H1 (cell line): ENCODE measurements at regions not wholly inside any gene's neighbourhood (a gene's known extent, or its start where the extent isn't known, plus 50 kb on each side); places are given as distances from the start of the nearest gene placed in this dataset.

Experiments
- CTCF ChIA-PET: fragments of 300-600 bp; sonication (Branson Sonifier 250); formaldehyde crosslinking; loops from one replicate; lab custom pipeline; 2021; ENCODE audit not compliant: partially characterized antibody; lab: Charles Lee
- POLR2A ChIA-PET: fragments of 300-600 bp; sonication (Branson Sonifier 250); formaldehyde crosslinking; loops from one replicate; lab custom pipeline; 2021; ENCODE audit warnings: inconsistent platforms; ENCODE audit not compliant: partially characterized antibody; lab: Charles Lee
- DNase-seq, 2 experiments: peaks; one replicate each; pipeline versions ENCODE4 v3.0.0 to v3.0.0-alpha.2; 2010 to 2022; ENCODE audit warnings: low spot score in 2 of 2, low read depth in 1 of 2, mixed read lengths in 1 of 2
- FAIRE-seq: peaks from 2 replicates; lab custom pipeline; 2011; peaks lifted over from hg19 to GRCh38; lab: Jason Lieb, UNC
- H2AFZ ChIP-seq: 2 replicates; pipeline ENCODE4 v1.8.1; 2012; ENCODE audit warnings: low read length, inconsistent platforms
- H2AK5ac ChIP-seq: 2 replicates; pipeline ENCODE4 v1.6.1; 2013; ENCODE audit warnings: low read depth, low read length
- H2BK120ac ChIP-seq: replicated peaks from 2 replicates; pipeline ENCODE3; 2013; ENCODE audit warnings: low read depth, low read length, inconsistent platforms
- H2BK12ac ChIP-seq: 2 replicates; pipeline ENCODE4 v1.6.1; 2013; ENCODE audit warnings: low read depth, low read length
- H2BK15ac ChIP-seq: 2 replicates; pipeline ENCODE4 v1.6.1; 2013; ENCODE audit warnings: low read length
- H2BK20ac ChIP-seq: 2 replicates; pipeline ENCODE4 v1.6.1; 2013; ENCODE audit warnings: low read length
- H2BK5ac ChIP-seq: 2 replicates; pipeline ENCODE4 v1.6.1; 2013; ENCODE audit warnings: low read depth, low read length
- H3K14ac ChIP-seq: 2 replicates; pipeline ENCODE4 v1.6.1; 2013; ENCODE audit warnings: inconsistent platforms; ENCODE audit not compliant: insufficient read length
- H3K18ac ChIP-seq: 2 replicates; pipeline ENCODE4 v1.6.1; 2013; ENCODE audit warnings: low read length; ENCODE audit errors: extremely low read depth
- H3K23ac ChIP-seq: 2 replicates; pipeline ENCODE4 v1.6.1; 2013; ENCODE audit warnings: inconsistent platforms; ENCODE audit not compliant: insufficient read length
- H3K23me2 ChIP-seq: 2 replicates; pipeline ENCODE4 v1.6.1; 2013; ENCODE audit warnings: low read depth, low read length
- H3K27ac ChIP-seq: 2 replicates; pipeline ENCODE4 v1.6.1; 2011; ENCODE audit warnings: low read depth, low read length, inconsistent platforms
- H3K27me3 ChIP-seq, 4 experiments: replicated peaks in 1 of 4; 1 replicate in 1 of 4; 2 replicates in 3 of 4; pipeline versions ENCODE4 v1.6.1 to v1.8.1; 2011 to 2013; ENCODE audit warnings: low read length in 3 of 4, mild to moderate bottlenecking in 3 of 4, inconsistent platforms in 2 of 4, mixed read lengths in 2 of 4, moderate library complexity in 1 of 4; ENCODE audit not compliant: control insufficient read depth in 3 of 4, insufficient read depth in 3 of 4; ENCODE audit errors: extremely low read depth in 1 of 4
- H3K36me3 ChIP-seq, 4 experiments: 2 replicates each; pipeline versions ENCODE4 v1.6.1 to v1.8.1; 2011 to 2013; ENCODE audit warnings: mild to moderate bottlenecking in 4 of 4, low read length in 3 of 4, moderate library complexity in 2 of 4, control low read depth in 1 of 4, inconsistent platforms in 1 of 4; ENCODE audit not compliant: insufficient read depth in 4 of 4, control insufficient read depth in 2 of 4
- H3K4ac ChIP-seq: replicated peaks from 2 replicates; pipeline ENCODE3; 2013; ENCODE audit warnings: low read length, low read depth, mixed read lengths, inconsistent platforms; ENCODE audit not compliant: insufficient read length
- H3K4me1 ChIP-seq, 4 experiments: replicated peaks in 1 of 4; 1 replicate in 1 of 4; 2 replicates in 3 of 4; pipeline versions ENCODE4 v1.6.1 to v1.8.1; 2011 to 2013; ENCODE audit warnings: low read length in 3 of 4, inconsistent platforms in 2 of 4, mixed read lengths in 1 of 4; ENCODE audit not compliant: insufficient read depth in 4 of 4, control insufficient read depth in 3 of 4
- H3K4me2 ChIP-seq, 2 experiments: 2 replicates each; pipeline versions ENCODE4 v1.6.1 to v1.8.1; 2011 to 2013; ENCODE audit warnings: low read depth in 2 of 2, low read length in 2 of 2, control low read depth in 1 of 2, inconsistent platforms in 1 of 2, mild to moderate bottlenecking in 1 of 2; ENCODE audit not compliant: insufficient read depth in 1 of 2
- H3K4me3 ChIP-seq, 4 experiments: fragments of 200-600, 300-600 bp in 1 of 4; sonication (generic), shearing (Covaris generic), sonication (Bioruptor Twin) in 1 of 4; 2 replicates each; pipeline versions ENCODE4 v1.5.1 to v1.8.1; 2011 to 2016; ENCODE audit warnings: low read length in 4 of 4, low read depth in 3 of 4, control low read depth in 2 of 4, inconsistent platforms in 2 of 4, mild to moderate bottlenecking in 2 of 4, mixed read lengths in 1 of 4, moderate library complexity in 1 of 4; ENCODE audit not compliant: insufficient read depth in 2 of 4; ENCODE audit errors: extremely low read depth in 1 of 4
- H3K56ac ChIP-seq: replicated peaks from 2 replicates; pipeline ENCODE3; 2013; ENCODE audit warnings: low read depth, mild to moderate bottlenecking, mixed read lengths, low read length, inconsistent platforms; ENCODE audit not compliant: insufficient read length
- H3K79me1 ChIP-seq: 2 replicates; pipeline ENCODE4 v1.6.1; 2013; ENCODE audit warnings: low read depth, low read length, control low read depth
- H3K79me2 ChIP-seq, 2 experiments: 2 replicates each; pipeline versions ENCODE4 v1.6.1 to v1.8.1; 2012 to 2013; ENCODE audit warnings: low read length in 2 of 2, mild to moderate bottlenecking in 2 of 2, inconsistent platforms in 1 of 2; ENCODE audit not compliant: insufficient read depth in 2 of 2, control insufficient read depth in 1 of 2
- H3K9ac ChIP-seq, 4 experiments: replicated peaks in 1 of 4; 1 replicate in 1 of 4; 2 replicates in 3 of 4; pipeline versions ENCODE4 v1.6.1 to v1.8.1; 2011 to 2013; ENCODE audit warnings: low read depth in 3 of 4, low read length in 3 of 4, control low read depth in 2 of 4, mild to moderate bottlenecking in 2 of 4, moderate library complexity in 2 of 4, inconsistent platforms in 1 of 4; ENCODE audit errors: extremely low read depth in 1 of 4
- H3K9me3 ChIP-seq, 2 experiments: 2 replicates each; pipeline versions ENCODE4 v1.6.1 to v1.8.1; 2012 to 2013; ENCODE audit warnings: mild to moderate bottlenecking in 2 of 2, moderate library complexity in 2 of 2, control low read depth in 1 of 2, inconsistent platforms in 1 of 2, low read depth in 1 of 2, low read length in 1 of 2, mixed read lengths in 1 of 2; ENCODE audit not compliant: insufficient read depth in 2 of 2
- H4K20me1 ChIP-seq, 2 experiments: replicated peaks in 1 of 2; 2 replicates each; pipeline versions ENCODE3 to v1.8.1; 2011 to 2013; ENCODE audit warnings: inconsistent platforms in 2 of 2, low read length in 2 of 2, mild to moderate bottlenecking in 1 of 2; ENCODE audit not compliant: insufficient read depth in 2 of 2, control insufficient read depth in 1 of 2
- H4K5ac ChIP-seq: 2 replicates; pipeline ENCODE4 v1.6.1; 2013; ENCODE audit warnings: low read length, low read depth, mixed read lengths, inconsistent platforms; ENCODE audit not compliant: insufficient read length
- H4K8ac ChIP-seq: 2 replicates; pipeline ENCODE4 v1.8.0; 2013; ENCODE audit warnings: mild to moderate bottlenecking, moderate library complexity, low read length, inconsistent platforms; ENCODE audit not compliant: insufficient read depth; ENCODE audit errors: extremely low read depth
- H4K91ac ChIP-seq: replicated peaks from 2 replicates; pipeline ENCODE3; 2013; ENCODE audit warnings: low read length, mixed read lengths, inconsistent platforms; ENCODE audit not compliant: insufficient read length
- ATF3 ChIP-seq: IDR thresholded peaks from 2 replicates; pipeline ENCODE4 v1.6.1; 2011; ENCODE audit warnings: low read depth, mild to moderate bottlenecking, low read length; ENCODE audit not compliant: insufficient read depth
- CEBPB ChIP-seq: IDR thresholded peaks from 2 replicates; pipeline ENCODE4 v1.6.1; 2012; ENCODE audit warnings: low read depth, low read length
- HDAC6 ChIP-seq: IDR thresholded peaks from one replicate; pipeline ENCODE4 v1.7.1; 2012; ENCODE audit warnings: low read depth, mild to moderate bottlenecking, inconsistent platforms, low read length, moderate library complexity
- KDM1A ChIP-seq: fragments of 200-600, 300-600 bp; sonication (generic); IDR thresholded peaks from 2 replicates; pipeline ENCODE4 v1.7.1; 2016; ENCODE audit warnings: mild to moderate bottlenecking, low read length, borderline replicate concordance
- NANOG ChIP-seq: IDR thresholded peaks from 2 replicates; pipeline ENCODE4 v1.6.1; 2011; ENCODE audit warnings: low read length, low read depth, mild to moderate bottlenecking, inconsistent platforms; ENCODE audit not compliant: insufficient read depth, poor library complexity, severe bottlenecking
- POLR2AphosphoS5 ChIP-seq: IDR thresholded peaks from 2 replicates; pipeline ENCODE4 v1.6.1; 2011; ENCODE audit warnings: low read depth, low read length
- RBBP5 ChIP-seq: IDR thresholded peaks from 2 replicates; pipeline ENCODE4 v1.7.1; 2012; ENCODE audit warnings: low read depth, mild to moderate bottlenecking, inconsistent platforms, low read length, moderate library complexity, borderline replicate concordance
- SP4 ChIP-seq: IDR thresholded peaks from 2 replicates; pipeline ENCODE4 v1.6.1; 2012; ENCODE audit warnings: low read length, inconsistent platforms
- SUZ12 ChIP-seq: fragments of 200-600 bp; sonication (generic); IDR thresholded peaks from 2 replicates; pipeline ENCODE4 v1.6.1; 2012; ENCODE audit warnings: mild to moderate bottlenecking, inconsistent platforms, low read length, moderate library complexity, mixed read lengths
- WGBS, 2 experiments: shearing (Covaris generic) in 1 of 2; methylation state at CpG; one replicate each; pipeline versions ENCODE4 v1.1.6 to v1.1.7; 2013 to 2015; ENCODE audit warnings: low lambda C conversion rate in 2 of 2, mixed read lengths in 2 of 2, inconsistent platforms in 1 of 2, low coverage in 1 of 2, missing lambda C conversion rate in 1 of 2; ENCODE audit not compliant: insufficient replicate concordance in 2 of 2, insufficient coverage in 1 of 2, insufficient read length in 1 of 2; ENCODE audit errors: extremely low coverage in 1 of 2, missing lambda C conversion rate in 1 of 2; 5-methylcytosine and 5-hydroxymethylcytosine counted together

- Histone ChIP-seq H3K14ac (no peak overlapping the region), H3K18ac (no peak overlapping the region), H3K4me2 (no peak overlapping the region), H2AK5ac (no peak overlapping the region), H3K4me3 (no peak overlapping the region), H3K4ac (no peak overlapping the region), H3K79me1 (no peaks in the 10 kb centered on the region), H2AFZ (no peak overlapping the region), H3K79me2 (no peaks in the 10 kb centered on the region), H3K56ac (no peak overlapping the region), H4K91ac (no peak overlapping the region), H3K36me3 (no peaks in the 10 kb centered on the region)
- CTCF ChIA-PET: no interaction called here
- 100% methylated on average over 3 of the region's 3 CpGs; no CpG with 5 or more reads in 1 of the 2 experiments for WGBS, 2 experiments
- no peak for DNase-seq
- TF ChIP-seq KDM1A (no peak), ATF3 (no peak), SUZ12 (no peak), RBBP5 (no peak), HDAC6 (no peak), NANOG (no peak), POLR2AphosphoS5 (no peak), SP4 (no peak), CEBPB (no peak)
- TF ChIP-seq, all 59 proteins: peak for 0
- Histone ChIP-seq H2BK12ac (no peak overlapping the region), H2BK120ac (no peak overlapping the region), H4K5ac (no peak overlapping the region), H3K23ac (no peak overlapping the region), H3K23me2 (no peaks in the 10 kb centered on the region; the same call in 1 of the 2 replicates), H2BK20ac (no peak overlapping the region), H3K27me3 (no peaks in the 10 kb centered on the region), H3K9me3 (no peaks in the 10 kb centered on the region), H4K20me1 (no peaks in the 10 kb centered on the region), H2BK5ac (no peak overlapping the region), H4K8ac (no peak overlapping the region), H3K9ac (no peak overlapping the region), H3K27ac (no peak overlapping the region), H3K4me1 (no peaks in the 10 kb centered on the region), H2BK15ac (no peak overlapping the region)
- POLR2A ChIA-PET: no interaction called here
- no peak for FAIRE-seq
These were observed 111.4 kb upstream of the DEPDC1 start for GRCh38 chr1:68608289-68608688.
